Esophagus squamous epithelium (tissue), 4 donors: ENCODE measurements at regions not wholly inside any gene's neighbourhood (a gene's known extent, or its start where the extent isn't known, plus 50 kb on each side); places are given as distances from the start of the nearest gene placed in this dataset.

Experiments used
- CTCF ChIP-seq, 6 experiments: fragments of 450-650 bp in 4 of 6; fragments of 200-600 bp in 2 of 6; sonication (generic) in 2 of 6; IDR thresholded peaks; one replicate each; pipeline ENCODE4 v1.5.1; 2016 to 2019; ENCODE audit warnings: antibody characterized with exemption in 6 of 6, mild to moderate bottlenecking in 4 of 6, moderate library complexity in 4 of 6
- POLR2A ChIP-seq, 4 donors: fragments of 450-650 bp; IDR thresholded peaks; one replicate each; pipeline ENCODE4 v1.6.1; 2017; ENCODE audit warnings: antibody characterized with exemption in 4 of 4, mild to moderate bottlenecking in 4 of 4, moderate library complexity in 3 of 4

GRCh38 chr2:138234265-138234664 lies 267.3 kb upstream of the SPOPL start:
- TF ChIP-seq CTCF (IDR thresholded peaks at IDR 0.05) (no peak), POLR2A (IDR thresholded peaks at IDR 0.05) (no peak)
